Urothelium cell line (cell line): ENCODE measurements at regions not wholly inside any gene's neighbourhood (a gene's known extent, or its start where the extent isn't known, plus 50 kb on each side); places are given as distances from the start of the nearest gene placed in this dataset.
"Not testable (repeated sequence)": the region's sequence is repeated elsewhere in the genome, so short reads cannot be mapped to it uniquely, and the experiment has no call there.

ENCODE experiments used
- DNase-seq: peaks from one replicate; pipeline ENCODE4 v3.0.0; 2011; ENCODE audit warnings: low spot score, mixed read lengths
- FAIRE-seq: peaks from 2 replicates; lab custom pipeline; 2011; peaks lifted over from hg19 to GRCh38; lab: Jason Lieb, UNC

DNA sequence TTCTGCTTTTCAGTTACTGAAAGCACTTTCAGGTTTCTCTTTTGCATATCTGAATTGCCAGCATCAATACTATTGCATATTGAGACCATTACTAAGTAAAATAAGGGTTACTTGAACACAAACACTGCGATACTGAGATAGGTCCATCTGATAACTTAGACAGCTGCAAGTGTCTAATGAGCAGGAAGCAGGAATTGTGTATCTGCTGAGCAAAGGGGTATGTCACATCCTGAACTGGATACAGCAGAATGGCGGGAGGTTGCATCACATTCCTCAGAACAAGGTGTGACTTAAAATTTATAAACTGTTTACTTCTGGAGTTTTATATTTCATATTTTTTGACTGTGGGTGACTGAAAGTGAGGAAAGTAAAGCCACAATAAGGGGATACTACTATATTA lies 142.7 kb downstream of the POTEM start:
- not testable (repeated sequence) for FAIRE-seq, DNase-seq

DNA sequence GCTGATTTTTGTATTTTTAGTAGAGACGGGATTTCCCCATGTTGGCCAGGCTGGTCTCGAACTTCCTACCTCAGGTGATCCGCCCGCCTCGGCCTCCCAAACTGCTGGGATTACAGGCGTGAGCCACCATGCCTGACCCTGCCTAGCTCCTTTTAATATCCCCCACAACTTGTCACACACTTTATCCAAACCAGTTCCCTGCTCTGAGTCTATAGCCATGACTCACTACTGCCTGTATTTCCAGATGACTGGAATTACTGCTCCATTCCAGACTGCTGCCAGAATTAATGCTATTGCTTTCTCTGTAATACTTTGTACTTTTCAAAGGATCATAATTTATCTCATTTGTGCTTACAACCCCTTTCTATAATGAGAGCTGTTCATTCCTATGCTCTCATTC lies 153.1 kb downstream of the POTEM start:
- not testable (repeated sequence) for FAIRE-seq, DNase-seq

DNA sequence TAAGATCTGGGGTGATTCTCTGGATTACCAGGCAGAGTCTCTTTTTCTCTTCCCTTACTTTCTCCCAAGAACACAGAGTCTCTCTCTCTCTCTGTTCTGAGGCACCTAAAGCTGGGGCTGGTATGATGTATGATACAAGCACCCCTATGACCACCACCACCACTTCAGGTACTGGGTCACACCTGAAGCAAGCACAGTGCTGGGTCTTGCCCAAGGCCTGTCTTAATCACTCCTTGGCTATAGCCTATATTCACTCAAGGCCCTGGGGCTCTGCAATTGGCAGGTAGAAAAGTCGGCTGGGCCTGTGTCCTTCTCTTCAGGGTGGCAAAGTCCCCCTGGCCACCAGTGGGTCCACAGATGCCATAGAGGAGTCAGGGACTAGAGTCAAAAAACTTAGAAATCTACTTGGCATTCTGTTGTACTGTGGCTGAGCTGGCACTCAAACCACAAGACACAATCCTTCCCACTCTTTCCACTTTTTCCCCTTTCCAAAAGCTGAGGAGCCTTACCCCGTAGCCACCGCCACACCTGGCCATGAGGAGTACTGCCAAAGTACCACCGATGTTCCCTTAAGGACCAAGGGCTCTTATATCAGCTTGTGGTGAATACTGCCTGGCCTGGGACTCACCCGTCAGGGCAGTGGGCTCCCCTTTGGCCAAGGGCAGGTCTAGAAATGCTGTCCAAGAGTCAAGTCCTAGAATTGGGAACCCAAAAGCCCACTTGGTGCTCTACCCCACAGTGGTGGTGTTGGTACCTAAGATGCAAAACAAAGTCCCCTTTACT lies 159.2 kb downstream of the POTEM start:
- FAIRE-seq, DNase-seq: not testable (repeated sequence)

DNA sequence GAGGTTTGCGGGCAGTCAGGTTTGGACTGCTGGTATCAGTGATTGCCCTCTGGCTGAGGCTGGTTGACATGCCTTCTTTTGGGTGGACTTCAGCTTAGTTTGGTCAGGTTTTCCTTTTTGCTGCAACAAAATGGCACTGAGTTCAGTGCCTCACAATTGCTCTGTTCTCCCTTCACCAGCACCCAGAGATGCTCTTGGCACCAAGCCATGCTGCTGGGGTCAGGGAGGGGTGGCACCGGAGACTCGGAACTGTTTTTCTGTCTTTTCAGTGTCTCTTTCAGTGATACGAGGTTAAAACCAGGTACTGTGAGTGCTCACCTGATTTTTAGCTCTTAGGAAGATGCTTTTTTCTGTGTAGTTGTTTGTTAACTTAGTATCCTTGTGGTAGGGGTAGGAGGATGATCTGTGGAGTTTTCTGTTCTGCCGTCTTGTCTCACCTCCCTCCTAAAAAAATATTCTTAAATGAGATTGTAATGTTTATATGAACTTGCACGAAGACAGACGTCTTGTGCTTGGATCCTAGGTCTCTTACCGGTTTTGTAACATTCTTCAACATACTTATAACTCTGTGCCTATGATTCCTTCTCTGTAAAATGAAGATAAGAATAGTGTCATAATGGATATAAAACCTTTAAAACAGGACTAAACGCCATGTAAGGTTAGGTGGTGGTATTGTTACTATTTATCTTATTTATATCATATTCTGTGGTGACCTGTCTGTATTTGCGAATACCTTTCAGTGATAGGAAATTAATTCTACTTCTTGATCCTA lies 160.6 kb downstream of the POTEM start:
- not testable (repeated sequence) for DNase-seq, FAIRE-seq

DNA sequence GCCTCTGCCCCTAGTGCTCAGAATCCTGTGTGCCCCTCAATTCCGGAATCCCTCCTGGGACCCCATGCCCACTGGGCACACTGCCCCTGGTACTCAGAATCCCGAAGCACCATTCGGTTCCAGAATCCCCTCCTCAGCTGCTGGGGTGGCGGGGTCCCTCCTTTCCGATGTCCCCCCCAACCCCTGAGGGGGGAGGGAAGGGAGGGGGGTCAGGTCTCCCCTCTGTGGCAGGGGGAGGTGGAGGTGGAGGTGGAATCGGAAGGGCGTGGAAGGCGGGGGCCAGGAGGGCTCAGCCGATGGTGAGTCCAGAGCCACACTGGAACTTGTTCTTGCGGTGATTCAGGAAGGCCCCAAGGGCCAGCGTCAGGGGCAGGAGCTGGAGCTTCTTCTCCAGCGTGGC lies 164.3 kb downstream of the POTEM start:
- DNase-seq, FAIRE-seq: not testable (repeated sequence)

DNA sequence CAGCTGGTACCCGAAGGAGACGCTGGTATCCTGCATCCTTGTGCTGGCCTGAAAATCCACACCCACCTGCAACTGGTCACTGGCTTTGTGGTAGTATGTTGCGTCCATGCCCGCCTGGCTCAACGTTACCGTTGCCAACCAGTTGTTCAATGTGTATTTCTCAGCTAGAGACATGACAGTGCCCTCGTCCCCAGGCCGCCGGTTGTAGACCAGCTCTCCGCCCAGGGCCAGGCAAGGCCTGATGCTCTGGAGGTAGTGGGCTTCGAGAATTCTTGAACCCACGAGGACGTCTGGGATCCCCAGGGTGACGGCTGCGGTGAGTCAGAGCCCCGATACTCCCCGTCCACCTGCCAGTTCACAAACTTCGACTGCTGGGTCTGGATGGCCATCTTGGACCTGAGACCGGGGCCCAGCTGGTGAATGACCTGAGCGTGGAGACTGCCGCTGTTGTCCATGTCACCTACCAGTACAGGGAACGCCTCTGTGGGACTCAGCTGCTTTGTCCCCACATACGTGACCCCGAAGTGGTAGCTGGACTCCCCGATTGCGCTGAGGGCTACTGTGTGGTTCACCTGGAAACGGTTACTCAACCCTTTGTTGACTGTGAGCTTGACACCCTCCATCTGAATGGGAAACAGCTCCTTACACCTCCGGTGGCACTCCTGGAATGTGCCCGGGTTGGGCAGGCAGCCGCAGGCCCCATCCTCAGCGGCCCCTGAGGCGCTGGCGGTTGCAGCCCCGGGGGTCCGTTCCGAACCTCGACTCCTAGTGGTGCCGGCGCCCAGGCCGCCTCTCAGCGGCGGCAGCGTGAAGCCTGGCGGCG lies 165.0 kb downstream of the POTEM start:
- not testable (repeated sequence) for DNase-seq, FAIRE-seq

DNA sequence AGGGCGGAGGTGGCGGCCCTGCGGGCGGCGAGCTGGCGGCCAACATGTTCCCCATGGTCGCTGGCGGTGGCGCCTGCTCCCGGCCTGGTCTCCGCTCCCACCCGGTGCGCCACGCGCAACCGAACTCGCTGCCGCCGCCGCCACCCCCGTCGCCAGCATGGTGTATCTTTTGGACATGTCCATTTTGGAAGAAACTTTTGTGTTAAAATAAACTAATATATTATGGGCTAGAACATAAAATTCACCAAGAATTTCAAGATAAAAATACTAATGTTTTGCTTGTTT lies 165.5 kb downstream of the POTEM start:
- not testable (repeated sequence) for FAIRE-seq, DNase-seq

DNA sequence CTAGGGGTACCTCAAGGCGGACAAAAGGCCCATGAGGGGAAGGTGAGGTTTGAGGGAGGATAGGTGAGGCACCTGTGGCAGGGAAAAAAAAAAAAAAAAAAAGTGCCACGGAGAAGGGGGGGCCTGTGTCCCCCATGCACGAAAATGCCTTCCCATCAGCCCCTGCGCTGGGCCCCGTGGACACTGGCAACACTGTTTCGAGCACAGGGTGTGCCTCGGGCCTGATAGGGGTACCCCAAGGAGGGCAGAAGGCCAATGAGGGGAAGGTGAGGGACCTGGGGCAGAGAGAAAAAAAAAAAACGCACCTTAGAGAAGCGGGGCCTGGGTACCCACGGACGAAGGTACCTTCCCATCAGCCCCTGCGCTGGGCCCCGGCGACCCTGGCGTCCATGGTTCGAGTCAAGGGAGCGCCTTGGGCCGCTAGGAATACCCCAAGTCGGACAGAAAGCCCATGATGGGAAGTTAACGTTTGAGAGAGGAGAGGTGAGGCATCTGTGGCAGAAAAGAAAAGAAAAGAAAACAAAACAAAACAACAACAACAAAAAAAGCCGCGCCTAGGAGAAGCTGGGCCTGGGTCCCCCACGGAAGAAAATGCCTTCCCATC lies 190.0 kb downstream of the POTEM start:
- not testable (repeated sequence) for DNase-seq

DNA sequence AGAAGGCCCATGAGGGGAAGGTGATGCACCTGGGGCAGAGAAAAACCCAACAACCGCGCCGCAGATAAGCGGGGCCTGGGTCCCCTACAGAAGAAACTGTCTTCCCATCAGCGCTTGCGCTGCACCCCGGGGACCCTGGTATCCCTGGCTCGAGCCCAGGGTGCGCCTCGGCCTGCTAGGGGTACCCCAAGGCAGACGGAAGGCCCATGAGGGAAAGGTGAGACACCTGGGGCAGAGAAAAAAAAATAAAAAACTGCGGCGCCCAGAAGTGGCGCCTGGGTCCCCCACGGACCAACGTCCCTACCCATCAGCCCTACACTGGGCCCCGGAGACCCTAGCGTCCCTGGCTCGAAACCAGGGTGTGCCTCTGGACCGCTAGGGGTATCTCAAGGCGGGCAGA lies 190.8 kb downstream of the POTEM start:
- not testable (repeated sequence) for FAIRE-seq, DNase-seq

More for the DNA sequence above, 190.0 kb downstream of the POTEM start:
- not testable (repeated sequence) for FAIRE-seq

DNA sequence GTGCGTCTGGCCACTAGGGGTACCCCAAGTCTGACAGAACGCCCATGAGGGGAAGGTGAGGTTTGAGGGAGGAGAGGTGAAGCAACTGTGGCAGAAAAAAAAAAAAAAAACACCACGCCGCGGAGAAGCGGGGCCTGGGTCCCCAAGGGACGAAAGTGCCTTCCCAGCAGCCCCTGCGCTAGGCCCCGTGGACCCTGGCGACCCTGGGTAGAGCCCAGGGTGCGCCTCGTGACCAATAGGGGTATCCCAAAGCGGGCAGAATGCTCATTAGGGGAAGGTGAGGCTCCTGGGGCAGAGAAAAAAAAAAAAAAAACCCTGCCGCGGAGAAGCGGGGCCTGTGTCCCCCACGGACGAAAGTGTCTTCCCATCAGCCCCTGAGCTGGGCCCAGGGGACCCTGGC lies 191.4 kb downstream of the POTEM start:
- not testable (repeated sequence) for FAIRE-seq, DNase-seq

DNA sequence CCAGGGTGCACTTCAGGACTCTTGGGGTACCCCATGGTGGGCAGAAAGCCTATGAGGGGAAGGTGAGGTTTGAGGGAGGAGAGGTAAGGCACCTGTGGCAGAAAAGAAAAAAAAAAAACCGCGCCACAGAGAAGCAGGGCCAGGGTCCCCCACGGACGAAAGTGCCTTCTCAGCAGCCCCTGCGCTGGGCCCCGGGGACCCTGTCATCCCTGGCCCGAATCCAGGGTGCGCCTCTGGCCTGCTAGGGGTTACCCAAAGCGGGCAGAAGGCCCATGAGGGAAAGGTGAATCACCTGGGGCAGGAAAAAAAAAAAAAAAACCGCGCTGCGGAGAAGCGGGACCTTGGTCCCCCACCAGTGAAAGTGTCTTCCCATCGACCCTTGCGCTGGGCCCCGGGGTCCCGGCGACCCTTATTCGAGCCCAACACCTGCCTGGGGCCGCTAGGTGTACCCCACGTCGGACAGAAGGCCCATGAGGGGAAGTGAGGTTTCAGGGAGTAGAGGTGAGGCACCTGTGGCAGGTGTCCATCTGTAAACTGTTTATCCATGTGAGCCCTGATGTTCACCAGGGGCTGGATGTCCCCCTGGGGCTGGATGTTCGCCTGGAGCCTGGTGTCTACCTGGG lies 191.9 kb downstream of the POTEM start:
- not testable (repeated sequence) for FAIRE-seq, DNase-seq

DNA sequence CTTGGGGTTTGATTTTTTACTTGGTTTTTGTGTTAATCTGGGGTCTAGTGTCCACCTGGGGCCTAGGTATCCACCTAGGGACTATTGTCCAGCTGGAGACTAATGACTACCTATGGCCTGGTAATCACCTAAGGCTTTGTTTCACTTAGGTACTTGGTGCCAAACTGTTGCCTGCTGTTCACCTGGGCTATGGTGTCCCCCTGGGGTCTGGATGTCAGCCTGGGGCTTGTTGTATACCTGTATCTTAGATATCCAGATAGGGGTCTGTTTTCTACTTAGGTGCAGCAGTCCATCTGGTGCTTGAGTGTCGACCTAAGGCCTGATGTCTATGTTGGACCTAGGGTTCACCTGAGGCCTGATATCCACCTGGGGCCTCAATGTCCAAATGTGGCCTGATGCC lies 193.1 kb downstream of the POTEM start:
- FAIRE-seq, DNase-seq: not testable (repeated sequence)

DNA sequence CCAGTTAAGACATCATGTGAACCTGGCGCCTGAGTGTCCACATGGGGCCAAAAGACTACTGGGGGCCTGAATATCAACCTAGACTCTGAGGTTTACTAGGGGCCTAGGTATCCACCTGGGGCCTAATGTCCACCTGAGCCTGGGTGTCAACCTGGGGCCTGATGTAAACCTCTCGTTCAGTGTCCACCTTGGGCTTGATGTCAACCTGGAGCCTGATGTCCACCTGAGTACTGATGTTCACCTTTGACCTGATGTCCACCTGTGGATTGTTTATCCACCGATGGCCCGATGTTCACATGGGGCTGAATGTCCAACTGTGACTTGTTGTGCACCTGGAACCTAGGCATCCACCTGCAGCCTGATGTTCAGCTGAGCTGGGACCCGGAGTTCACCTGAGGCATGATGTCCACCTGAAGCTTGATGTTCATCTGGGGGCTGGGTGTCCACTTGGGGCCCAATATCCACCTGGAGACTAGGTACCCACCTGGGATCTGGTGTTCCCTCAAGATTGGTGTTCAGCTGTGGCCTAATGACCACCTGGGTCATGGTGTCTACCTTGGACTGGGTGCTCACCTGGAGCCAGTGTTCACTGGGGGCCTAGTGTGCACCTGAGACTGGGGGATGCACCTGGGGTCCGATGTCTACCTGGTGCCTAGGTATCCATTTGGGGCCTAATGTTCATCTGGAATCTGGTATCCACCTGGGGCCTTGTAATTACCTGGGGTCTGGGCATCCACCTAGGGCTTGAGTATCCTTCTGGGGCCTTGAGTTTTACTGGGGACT lies 194.2 kb downstream of the POTEM start:
- FAIRE-seq, DNase-seq: not testable (repeated sequence)

DNA sequence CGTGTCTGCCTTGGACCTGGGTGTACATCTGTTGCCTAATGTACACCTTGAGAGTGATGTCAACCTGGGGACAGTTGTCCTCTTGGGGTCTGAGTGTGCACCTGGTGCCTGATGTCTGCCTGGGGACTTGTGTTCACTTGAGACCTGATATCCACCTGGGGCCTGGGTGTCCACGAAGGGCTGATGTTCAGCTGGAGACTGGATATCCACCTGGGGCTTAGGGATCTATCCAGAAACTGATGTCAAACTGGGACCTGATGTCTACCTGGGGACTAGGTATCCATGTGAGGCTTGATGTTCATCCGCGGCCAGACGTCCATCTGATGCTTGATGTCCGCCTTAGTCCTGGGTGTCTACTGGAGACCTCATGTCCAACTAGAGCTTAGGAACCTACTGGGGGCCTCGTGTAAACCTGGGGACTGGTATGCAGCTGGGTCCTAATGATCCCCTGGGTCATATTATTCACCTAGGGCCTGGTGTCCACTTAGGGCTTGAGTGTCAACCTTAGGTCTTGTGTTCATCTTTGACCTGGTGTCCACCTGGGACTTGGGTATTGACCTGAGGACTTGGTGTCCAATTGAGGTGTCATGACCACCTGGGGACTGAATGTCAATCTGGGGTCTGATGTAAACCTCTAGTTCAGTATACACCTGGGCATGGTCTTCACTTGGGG lies 194.9 kb downstream of the POTEM start:
- DNase-seq = not testable (repeated sequence)

DNA sequence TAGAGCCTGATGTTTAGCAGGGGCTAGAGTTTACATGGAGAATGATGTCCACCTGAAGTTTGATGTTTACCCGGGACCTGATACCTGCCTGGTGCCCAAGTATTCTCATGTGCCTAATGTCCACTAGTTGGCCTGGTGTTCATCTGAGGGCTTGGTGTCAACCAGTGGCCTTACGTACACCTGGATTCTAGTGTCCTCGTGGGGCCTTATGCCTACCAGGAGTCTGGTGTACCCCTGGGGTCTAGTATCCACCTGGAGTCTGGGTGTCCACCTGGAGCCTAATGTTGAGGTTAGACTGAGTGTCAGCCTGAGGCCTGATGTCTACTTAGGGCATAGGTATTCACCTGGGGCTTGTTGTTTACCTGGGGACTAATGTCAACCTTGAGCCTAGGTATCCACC lies 195.7 kb downstream of the POTEM start:
- DNase-seq, FAIRE-seq: not testable (repeated sequence)

More for the DNA sequence above, 194.9 kb downstream of the POTEM start:
- not testable (repeated sequence) for FAIRE-seq

DNA sequence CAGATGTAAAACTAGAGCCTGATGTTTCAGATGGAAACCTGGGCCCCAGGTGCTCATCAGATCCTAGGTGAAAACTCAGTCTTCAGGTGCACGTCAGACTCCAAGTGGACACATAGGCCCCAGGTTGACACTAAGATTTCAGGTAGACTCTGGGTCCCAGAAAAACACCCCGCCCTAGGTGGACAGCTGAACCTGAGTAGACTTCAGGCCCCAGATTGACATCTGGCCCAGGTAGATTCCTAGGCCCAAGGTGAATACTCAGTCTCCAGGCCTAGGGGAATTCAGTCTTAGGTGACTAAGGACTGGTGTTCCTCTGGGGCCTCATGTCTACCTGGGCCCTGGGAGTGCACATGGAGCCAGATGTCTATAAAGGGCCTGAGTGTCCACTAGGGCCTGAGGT lies 196.7 kb downstream of the POTEM start:
- FAIRE-seq, DNase-seq: not testable (repeated sequence)

DNA sequence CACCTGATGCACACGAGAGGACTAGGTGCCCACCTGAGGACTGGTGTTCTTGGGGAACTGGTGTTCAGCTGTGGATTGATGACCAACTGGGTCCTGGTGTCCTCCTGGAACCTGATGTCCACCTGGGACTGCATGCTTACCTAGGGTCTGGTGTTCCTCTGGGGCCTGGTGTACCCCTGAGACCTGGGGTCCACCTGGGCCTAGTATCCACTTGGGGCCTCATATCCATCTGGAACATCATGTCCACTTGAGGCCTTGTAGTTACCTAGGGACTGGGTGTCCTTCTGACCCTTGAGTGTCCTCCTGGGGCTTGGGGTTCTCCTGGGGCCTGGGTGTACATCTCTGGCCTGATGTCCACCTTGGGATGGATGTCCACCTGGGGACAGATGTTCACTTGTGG lies 197.2 kb downstream of the POTEM start:
- not testable (repeated sequence) for DNase-seq, FAIRE-seq

DNA sequence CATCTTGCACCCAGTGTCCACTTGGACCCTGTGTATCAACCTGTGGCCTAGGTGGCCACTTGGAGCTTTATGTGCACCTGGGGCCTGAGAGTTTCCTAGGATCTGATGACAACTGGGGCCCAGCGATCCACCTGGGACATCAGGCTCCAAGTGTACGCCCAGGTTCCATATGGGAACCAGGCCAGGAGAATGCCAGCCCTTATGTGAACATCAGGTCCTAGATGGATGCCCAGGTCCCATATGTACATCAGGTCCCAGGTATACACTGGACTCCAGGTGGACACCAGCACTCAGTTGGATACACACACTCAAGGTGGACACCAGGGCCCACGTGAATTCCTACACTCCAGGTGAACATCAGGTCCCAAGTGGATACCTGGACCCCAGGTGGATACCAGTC lies 198.8 kb downstream of the POTEM start:
- FAIRE-seq, DNase-seq: not testable (repeated sequence)
